ENCODE measurements at regions not wholly inside any gene's neighbourhood (a gene's known extent, or its start where the extent isn't known, plus 50 kb on each side); places are given as distances from the start of the nearest gene placed in this dataset.

- DNase-seq (ENCODE audit: low spot score) = no peak
- Histone ChIP-seq H3K27ac (replicated peaks; ENCODE audit: low read length) (no peak overlapping the region), H2BK15ac (ENCODE audit: low read length) (peak overlapping the region; percentile 28)
Measured at GRCh38 chr5:172503925-172504700, 49.8 kb upstream of the SH3PXD2B start.

More at GRCh38 chr5:172503925-172504700, 49.8 kb upstream of the SH3PXD2B start:
- Histone ChIP-seq H3K79me1 (ENCODE audit: low read depth, low read length) (no peaks in the 10 kb centered on the region), H2BK12ac (ENCODE audit: low read length) (no peak overlapping the region), H3K23ac (ENCODE audit: low read depth, low read length, poor library complexity) (no peak overlapping the region), H3K9me3 (replicated peaks in 1 of 2; ENCODE audit: control insufficient read depth in 2 of 2, insufficient read depth in 1 of 2, low read depth in 1 of 2, low read length in 2 of 2) (no peaks in the 10 kb centered on the region), H3K27me3 (ENCODE audit: control insufficient read depth in 3 of 3, insufficient read depth in 3 of 3, low read depth in 1 of 3, low read length in 3 of 3) (peaks cover 0 to 3% (median 0%) of the 10 kb centered on the region in 3 experiments), H3K4me2 (ENCODE audit: insufficient read depth, low read length, poor library complexity, severe bottlenecking) (no peak overlapping the region), H2BK5ac (ENCODE audit: low read length) (no peak overlapping the region), H4K8ac (ENCODE audit: low read depth, low read length) (no peak overlapping the region), H2AFZ (ENCODE audit: low read length) (peak overlapping the region; percentile 77), H3K4me3 (ENCODE audit: low read length in 2 of 2) (no peak overlapping the region), H3K9ac (ENCODE audit: low read depth, low read length, poor library complexity) (no peak overlapping the region), H2BK120ac (ENCODE audit: low read depth, low read length) (no peak overlapping the region), H3K4ac (ENCODE audit: low read length) (peak overlapping the region; percentile 5), H3K18ac (ENCODE audit: low read length) (peak overlapping the region; percentile 68), H3K36me3 (replicated peaks in 1 of 2; ENCODE audit: control insufficient read depth in 2 of 2, insufficient read depth in 2 of 2, low read length in 2 of 2) (no peaks in the 10 kb centered on the region), H3K14ac (ENCODE audit: low read length) (no peak overlapping the region), H2AK5ac (ENCODE audit: low read depth, low read length) (peak overlapping the region; percentile 44), H4K91ac (ENCODE audit: low read depth, low read length, poor library complexity) (no peak overlapping the region), H3K4me1 (ENCODE audit: control insufficient read depth in 2 of 2, insufficient read depth in 1 of 2, low read depth in 1 of 2, low read length in 2 of 2) (peaks cover 6 to 13% of the 10 kb centered on the region in 2 donors)
- WGBS, 2 donors (ENCODE audit: extremely low coverage in 2 of 2, insufficient read length in 2 of 2, insufficient replicate concordance in 1 of 2) = no CpG with 5 or more reads among the region's 10 CpGs

Data from neuronal stem cell (in vitro differentiated cells).